T-helper 9 cell (primary cell): ENCODE measurements at regions not wholly inside any gene's neighbourhood (a gene's known extent, or its start where the extent isn't known, plus 50 kb on each side); places are given as distances from the start of the nearest gene placed in this dataset.

Experiments used
- DNase-seq: peaks from one replicate; pipeline ENCODE4 v3.0.0-alpha.2; 2020

GRCh38 chr20:43799150-43799711, 72.4 kb upstream of the GTSF1L start:
- DNase-seq, result no peak

GRCh38 chr20:43798291-43799149, 71.7 kb upstream of the GTSF1L start:
- no peak for DNase-seq

GRCh38 chr20:43794326-43794725, 67.5 kb upstream of the GTSF1L start:
- no peak for DNase-seq

- no peak for DNase-seq
These were observed 62.8 kb upstream of the GTSF1L start for GRCh38 chr20:43789593-43789992.

GRCh38 chr20:43787937-43788336, 61.1 kb upstream of the GTSF1L start:
- DNase-seq, result no peak

- no peak for DNase-seq
These were observed 60.1 kb upstream of the GTSF1L start for GRCh38 chr20:43786885-43787284.

- no peak for DNase-seq
These were observed 54.4 kb upstream of the GTSF1L start for GRCh38 chr20:43781215-43781614.

- DNase-seq, result no peak
These were observed 51.6 kb upstream of the GTSF1L start for GRCh38 chr20:43778375-43778774.

- DNase-seq, result no peak
These were observed 49.9 kb upstream of the GTSF1L start for GRCh38 chr20:43776691-43777090.
